ENCODE measurements at regions not wholly inside any gene's neighbourhood (a gene's known extent, or its start where the extent isn't known, plus 50 kb on each side); places are given as distances from the start of the nearest gene placed in this dataset.

- H3K27me3 ChIP-seq (ENCODE audit: control insufficient read depth in 1 of 2, insufficient read depth in 2 of 2, low read length in 2 of 2) = no peaks in the 10 kb centered on the region
- Mint-ChIP-seq H3K4me3 (no peak overlapping the region), H3K4me1 (ENCODE audit: low read depth) (no peaks in the 10 kb centered on the region), H3K36me3 (ENCODE audit: low read depth) (peaks cover 42% of the 10 kb centered on the region), H3K27ac (no peak overlapping the region), H3K27me3 (no peaks in the 10 kb centered on the region), H3K9me3 (no peaks in the 10 kb centered on the region)
- ChIA-PET CTCF (no interaction called here), POLR2A (no interaction called here)
- H3K4me3 ChIP-seq (ENCODE audit: low read length) = no peak overlapping the region
- intact Hi-C loops (cut with DNase I, micrococcal nuclease) = no loop called here
- H3K9me3 ChIP-seq (ENCODE audit: control insufficient read depth in 1 of 2, insufficient read depth in 1 of 2, low read length in 2 of 2) = no peaks in the 10 kb centered on the region
- H3K4me1 ChIP-seq (ENCODE audit: insufficient read depth, low read length) = no peaks in the 10 kb centered on the region
- peaks cover 40% of the 10 kb centered on the region for H3K36me3 ChIP-seq (ENCODE audit: insufficient read depth, low read length)
- TF ChIP-seq CTCF (IDR thresholded peaks at IDR 0.05) = no peak
- ATAC-seq (ENCODE audit: poor library complexity) (no peak), DNase-seq (no peak)
- no peak overlapping the region for H3K27ac ChIP-seq (ENCODE audit: low read depth in 1 of 2, low read length in 2 of 2)
These were observed 119.0 kb downstream of the RFLNA start for GRCh38 chr12:124413915-124414314.

GRCh38 chr12:124413401-124413800, 118.5 kb downstream of the RFLNA start:
- TF ChIP-seq CTCF (IDR thresholded peaks at IDR 0.05) = no peak
- H3K27me3 ChIP-seq (ENCODE audit: control insufficient read depth in 1 of 2, insufficient read depth in 2 of 2, low read length in 2 of 2) = no peaks in the 10 kb centered on the region
- H3K27ac ChIP-seq (ENCODE audit: low read depth in 1 of 2, low read length in 2 of 2) = no peak overlapping the region
- DNase-seq (no peak), ATAC-seq (ENCODE audit: poor library complexity) (no peak)
- Mint-ChIP-seq H3K36me3 (ENCODE audit: low read depth) (peaks cover 37% of the 10 kb centered on the region), H3K9me3 (no peaks in the 10 kb centered on the region), H3K27ac (no peak overlapping the region), H3K4me1 (ENCODE audit: low read depth) (no peaks in the 10 kb centered on the region), H3K27me3 (no peaks in the 10 kb centered on the region), H3K4me3 (no peak overlapping the region)
- no peaks in the 10 kb centered on the region for H3K4me1 ChIP-seq (ENCODE audit: insufficient read depth, low read length)
- peaks cover 42% of the 10 kb centered on the region for H3K36me3 ChIP-seq (ENCODE audit: insufficient read depth, low read length)
- CTCF ChIA-PET = no interaction called here
- POLR2A ChIA-PET = no interaction called here
- no peak overlapping the region for H3K4me3 ChIP-seq (ENCODE audit: low read length)
- no peaks in the 10 kb centered on the region for H3K9me3 ChIP-seq (ENCODE audit: control insufficient read depth in 1 of 2, insufficient read depth in 1 of 2, low read length in 2 of 2)
- intact Hi-C loops (cut with DNase I, micrococcal nuclease) = no loop called here

GRCh38 chr12:124412646-124413015, 117.7 kb downstream of the RFLNA start:
- Histone ChIP-seq H3K27ac (ENCODE audit: low read depth in 1 of 2, low read length in 2 of 2) (no peak overlapping the region), H3K4me1 (ENCODE audit: insufficient read depth, low read length) (no peaks in the 10 kb centered on the region), H3K36me3 (ENCODE audit: insufficient read depth, low read length) (peaks cover 40% of the 10 kb centered on the region), H3K9me3 (ENCODE audit: control insufficient read depth in 1 of 2, insufficient read depth in 1 of 2, low read length in 2 of 2) (no peaks in the 10 kb centered on the region), H3K4me3 (ENCODE audit: low read length) (no peak overlapping the region), H3K27me3 (ENCODE audit: control insufficient read depth in 1 of 2, insufficient read depth in 2 of 2, low read length in 2 of 2) (no peaks in the 10 kb centered on the region)
- H3K36me3 Mint-ChIP-seq (ENCODE audit: low read depth) = peaks cover 36% of the 10 kb centered on the region
- ChIA-PET POLR2A (interaction anchor here (0.5 kb wide), 1 partner anchor 162 kb away, joined by 4 read pairs; no protein-coding TSS in a partner anchor), CTCF (no interaction called here)
- H3K27me3 Mint-ChIP-seq = no peaks in the 10 kb centered on the region
- TF ChIP-seq CTCF (IDR thresholded peaks at IDR 0.05) = no peak
- H3K9me3 Mint-ChIP-seq = no peaks in the 10 kb centered on the region
- H3K27ac Mint-ChIP-seq = no peak overlapping the region
- ATAC-seq (ENCODE audit: poor library complexity) (no peak), DNase-seq (no peak)
- intact Hi-C loops (cut with DNase I, micrococcal nuclease) = no loop called here
- H3K4me1 Mint-ChIP-seq (ENCODE audit: low read depth) = no peaks in the 10 kb centered on the region
- H3K4me3 Mint-ChIP-seq = no peak overlapping the region

All from CD4-positive, alpha-beta T cell (primary cell).